GM20431 (cell line): ENCODE measurements at regions not wholly inside any gene's neighbourhood (a gene's known extent, or its start where the extent isn't known, plus 50 kb on each side); places are given as distances from the start of the nearest gene placed in this dataset.
"Not testable (repeated sequence)": the region's sequence is repeated elsewhere in the genome, so short reads cannot be mapped to it uniquely, and the experiment has no call there.

Experiments
- in situ Hi-C: fragments of 300-500 bp; cut with MseI, MboI; formaldehyde crosslinking; loops from one replicate; pipeline ENCODE4 v1.15.0; 2020; ENCODE audit warnings: low sequenced_read_pairs; ENCODE audit not compliant: unreplicated experiment

GRCh38 chr4:66577922-66578321 is 907.6 kb upstream of the EPHA5 start:
- in situ Hi-C loops = no loop called here

- in situ Hi-C loops = no loop called here
Observed at GRCh38 chr4:66575008-66575696, 904.9 kb upstream of the EPHA5 start.

GRCh38 chr4:66574145-66574978 is 904.1 kb upstream of the EPHA5 start:
- in situ Hi-C loops = no loop called here

GRCh38 chr4:66572949-66573348 is 902.7 kb upstream of the EPHA5 start:
- in situ Hi-C loops = no loop called here

- in situ Hi-C loops = no loop called here
Observed at GRCh38 chr4:66571145-66571695, 900.9 kb upstream of the EPHA5 start.

- in situ Hi-C loops = no loop called here
Observed at GRCh38 chr4:66569228-66569627, 898.9 kb upstream of the EPHA5 start.

- in situ Hi-C loops = no loop called here
Observed at GRCh38 chr4:66568431-66568830, 898.1 kb upstream of the EPHA5 start.

- in situ Hi-C loops = no loop called here
Observed at GRCh38 chr4:66568001-66568400, 897.7 kb upstream of the EPHA5 start.

- in situ Hi-C loops = no loop called here
Observed at GRCh38 chr4:66567551-66567950, 897.3 kb upstream of the EPHA5 start.

GRCh38 chr4:66565801-66566200 is 895.5 kb upstream of the EPHA5 start:
- in situ Hi-C loops = no loop called here

GRCh38 chr4:66564901-66565651 is 894.8 kb upstream of the EPHA5 start:
- in situ Hi-C loops = no loop called here

GRCh38 chr4:66562276-66562806 is 892.1 kb upstream of the EPHA5 start:
- in situ Hi-C loops = no loop called here

- in situ Hi-C loops = not testable (repeated sequence)
Observed at GRCh38 chr4:66561465-66562053, 891.3 kb upstream of the EPHA5 start.

GRCh38 chr4:66558651-66559050 is 888.4 kb upstream of the EPHA5 start:
- in situ Hi-C loops = no loop called here

GRCh38 chr4:66556651-66557278 is 886.5 kb upstream of the EPHA5 start:
- in situ Hi-C loops = no loop called here

GRCh38 chr4:66555301-66555700 is 885.0 kb upstream of the EPHA5 start:
- in situ Hi-C loops = no loop called here

- in situ Hi-C loops = no loop called here
Observed at GRCh38 chr4:66554826-66555225, 884.5 kb upstream of the EPHA5 start.

- in situ Hi-C loops = not testable (repeated sequence)
Observed at GRCh38 chr4:66545301-66545700, 875.0 kb upstream of the EPHA5 start.

- in situ Hi-C loops = no loop called here
Observed at GRCh38 chr4:66544281-66544680, 874.0 kb upstream of the EPHA5 start.
